HEK293 (cell line): ENCODE measurements at regions not wholly inside any gene's neighbourhood (a gene's known extent, or its start where the extent isn't known, plus 50 kb on each side); places are given as distances from the start of the nearest gene placed in this dataset.

Experiments used
- CTCF ChIA-PET: fragments of 350-600 bp; formaldehyde crosslinking; extraction: SDS; loops from one replicate; lab custom pipeline; 2021; ENCODE audit warnings: antibody characterized with exemption; lab: Yijun Ruan, JAX
- POLR2A ChIA-PET: fragments of 300-600 bp; formaldehyde crosslinking; extraction: SDS; loops from one replicate; lab custom pipeline; 2020; ENCODE audit warnings: antibody characterized with exemption, inconsistent platforms; lab: Yijun Ruan, JAX
- H3K27ac ChIP-seq: fragments of 200-500 bp; sonication (Bioruptor generic); 2 replicates; pipeline ENCODE4 v1.5.1; 2014; ENCODE audit warnings: low read depth, low read length, control low read depth, inconsistent platforms; ENCODE audit errors: extremely low read depth
- H3K36me3 ChIP-seq, 2 experiments: fragments of 200-500 bp in 1 of 2; sonication (Bioruptor generic) in 1 of 2; 1 replicate in 1 of 2; 2 replicates in 1 of 2; pipeline ENCODE4 v1.5.1; 2014 to 2017; ENCODE audit warnings: inconsistent platforms in 2 of 2, low read length in 2 of 2; ENCODE audit not compliant: control insufficient read depth in 2 of 2, insufficient read depth in 1 of 2
- H3K4me1 ChIP-seq: fragments of 200-500 bp; sonication (Bioruptor generic); 2 replicates; pipeline ENCODE4 v1.5.1; 2014; ENCODE audit warnings: mild to moderate bottlenecking, low read length, inconsistent platforms; ENCODE audit not compliant: control insufficient read depth, insufficient read depth
- H3K4me3 ChIP-seq: 2 replicates; pipeline ENCODE4 v1.5.1; 2011; ENCODE audit warnings: low read depth, mild to moderate bottlenecking, control low read depth, low read length, moderate library complexity
- H3K9me3 ChIP-seq: fragments of 200-500 bp; sonication (Bioruptor generic); 2 replicates; pipeline ENCODE4 v1.5.1; 2014; ENCODE audit warnings: low read depth, low read length, inconsistent platforms; ENCODE audit not compliant: control insufficient read depth, insufficient read depth
- HOXA7 ChIP-seq: sonication (generic); formaldehyde crosslinking; IDR thresholded peaks from 2 replicates; pipeline ENCODE4 v1.8.1; 2022; ENCODE audit warnings: missing genetic modification reagents, borderline replicate concordance
- MZF1 ChIP-seq: fragments of 450-650 bp; formaldehyde crosslinking; IDR thresholded peaks from 2 replicates; pipeline ENCODE4 v1.5.1; 2017; ENCODE audit warnings: missing biosample characterization, missing genetic modification characterization, borderline replicate concordance
- SP2 ChIP-seq: fragments of 450-650 bp; formaldehyde crosslinking; IDR thresholded peaks from 2 replicates; pipeline ENCODE4 v1.5.1; 2016; ENCODE audit warnings: missing biosample characterization, missing genetic modification characterization
- ZFP37 ChIP-seq: fragments of 450-650 bp; formaldehyde crosslinking; IDR thresholded peaks from 2 replicates; pipeline ENCODE4 v1.5.1; 2016; ENCODE audit warnings: missing biosample characterization, missing genetic modification characterization
- ZFP41 ChIP-seq: fragments of 450-650 bp; formaldehyde crosslinking; IDR thresholded peaks from 2 replicates; pipeline ENCODE4 v1.5.1; 2016; ENCODE audit warnings: missing biosample characterization, missing genetic modification characterization, borderline replicate concordance
- ZNF114 ChIP-seq: fragments of 450-650 bp; formaldehyde crosslinking; IDR thresholded peaks from 2 replicates; pipeline ENCODE4 v1.5.0; 2017; ENCODE audit warnings: missing biosample characterization, missing genetic modification characterization
- ZNF121 ChIP-seq: fragments of 450-650 bp; formaldehyde crosslinking; IDR thresholded peaks from 2 replicates; pipeline ENCODE4 v1.5.1; 2016; ENCODE audit warnings: missing biosample characterization, missing genetic modification characterization
- ZNF19 ChIP-seq: fragments of 450-650 bp; formaldehyde crosslinking; IDR thresholded peaks from 2 replicates; pipeline ENCODE4; 2016; ENCODE audit warnings: missing biosample characterization, missing genetic modification characterization, low read depth
- ZNF24 ChIP-seq: fragments of 450-650 bp; formaldehyde crosslinking; IDR thresholded peaks from 2 replicates; pipeline ENCODE4 v1.5.1; 2016; ENCODE audit warnings: missing biosample characterization, missing genetic modification characterization
- ZNF266 ChIP-seq: fragments of 450-650 bp; formaldehyde crosslinking; IDR thresholded peaks from 2 replicates; pipeline ENCODE4 v1.5.1; 2016; ENCODE audit warnings: missing biosample characterization, missing genetic modification characterization, low read depth
- ZNF48 ChIP-seq: fragments of 450-650 bp; formaldehyde crosslinking; IDR thresholded peaks from 2 replicates; pipeline ENCODE4 v1.5.1; 2016; ENCODE audit warnings: missing biosample characterization, missing genetic modification characterization
- ZNF560 ChIP-seq: fragments of 450-650 bp; formaldehyde crosslinking; IDR thresholded peaks from 2 replicates; pipeline ENCODE4 v1.5.1; 2017; ENCODE audit warnings: missing biosample characterization, missing genetic modification characterization, borderline replicate concordance
- TF ChIP-seq, protein P1 (sequence below): fragments of 450-650 bp; formaldehyde crosslinking; IDR thresholded peaks from 2 replicates; pipeline ENCODE4 v1.5.1; 2017; ENCODE audit warnings: missing biosample characterization, missing genetic modification characterization
- TF ChIP-seq, protein P2 (sequence below): fragments of 450-650 bp; formaldehyde crosslinking; IDR thresholded peaks from 2 replicates; pipeline ENCODE4 v1.5.1; 2016; ENCODE audit warnings: missing biosample characterization, missing genetic modification characterization
- TF ChIP-seq, protein P3 (sequence below): fragments of 450-650 bp; formaldehyde crosslinking; IDR thresholded peaks from 2 replicates; pipeline ENCODE4 v1.5.1; 2016; ENCODE audit warnings: missing biosample characterization, missing genetic modification characterization
- TF ChIP-seq, protein P4 (sequence below): fragments of 450-650 bp; formaldehyde crosslinking; IDR thresholded peaks from 2 replicates; pipeline ENCODE4 v1.5.1; 2017; ENCODE audit warnings: missing biosample characterization, missing genetic modification characterization
- TF ChIP-seq, protein P5 (sequence below): fragments of 450-650 bp; IDR thresholded peaks from 2 replicates; pipeline ENCODE4 v1.5.1; 2018; ENCODE audit warnings: missing biosample characterization, mild to moderate bottlenecking, missing genetic modification characterization
- TF ChIP-seq, protein P6 (sequence below): fragments of 450-650 bp; IDR thresholded peaks from 2 replicates; pipeline ENCODE4 v1.5.1; 2018; ENCODE audit warnings: missing biosample characterization, missing genetic modification characterization
- TF ChIP-seq, protein P7 (sequence below): fragments of 450-650 bp; formaldehyde crosslinking; IDR thresholded peaks from 2 replicates; pipeline ENCODE4; 2016; ENCODE audit warnings: missing biosample characterization, missing genetic modification characterization
- TF ChIP-seq, protein P8 (sequence below): fragments of 450-650 bp; formaldehyde crosslinking; IDR thresholded peaks from 2 replicates; pipeline ENCODE4 v1.5.1; 2017; ENCODE audit warnings: missing biosample characterization, missing genetic modification characterization

DNA sequence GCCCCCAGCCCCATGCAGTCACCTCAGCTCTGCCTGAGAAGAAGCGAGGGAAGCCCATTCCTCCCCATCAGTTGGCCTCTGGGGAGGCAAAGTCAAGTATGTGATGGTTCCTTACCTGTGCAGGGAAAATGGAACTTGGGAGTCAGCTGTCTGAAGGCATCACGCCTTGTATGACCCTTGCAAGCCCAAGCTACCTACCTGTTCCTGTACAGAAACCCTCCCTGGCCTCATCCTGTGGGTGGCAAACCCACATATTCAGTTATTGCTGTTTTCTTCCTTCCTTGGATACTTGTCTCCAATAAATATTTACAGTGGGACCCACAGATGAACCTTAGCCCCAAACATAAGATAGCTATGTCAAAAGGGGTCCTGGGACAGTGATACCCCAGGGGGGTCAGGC, 92.2 kb upstream of the MLN start:
- Histone ChIP-seq H3K27ac (no peak overlapping the region), H3K9me3 (no peaks in the 10 kb centered on the region), H3K4me3 (no peak overlapping the region), H3K4me1 (no peaks in the 10 kb centered on the region), H3K36me3 (no peaks in the 10 kb centered on the region)
- TF ChIP-seq, protein P1, sequence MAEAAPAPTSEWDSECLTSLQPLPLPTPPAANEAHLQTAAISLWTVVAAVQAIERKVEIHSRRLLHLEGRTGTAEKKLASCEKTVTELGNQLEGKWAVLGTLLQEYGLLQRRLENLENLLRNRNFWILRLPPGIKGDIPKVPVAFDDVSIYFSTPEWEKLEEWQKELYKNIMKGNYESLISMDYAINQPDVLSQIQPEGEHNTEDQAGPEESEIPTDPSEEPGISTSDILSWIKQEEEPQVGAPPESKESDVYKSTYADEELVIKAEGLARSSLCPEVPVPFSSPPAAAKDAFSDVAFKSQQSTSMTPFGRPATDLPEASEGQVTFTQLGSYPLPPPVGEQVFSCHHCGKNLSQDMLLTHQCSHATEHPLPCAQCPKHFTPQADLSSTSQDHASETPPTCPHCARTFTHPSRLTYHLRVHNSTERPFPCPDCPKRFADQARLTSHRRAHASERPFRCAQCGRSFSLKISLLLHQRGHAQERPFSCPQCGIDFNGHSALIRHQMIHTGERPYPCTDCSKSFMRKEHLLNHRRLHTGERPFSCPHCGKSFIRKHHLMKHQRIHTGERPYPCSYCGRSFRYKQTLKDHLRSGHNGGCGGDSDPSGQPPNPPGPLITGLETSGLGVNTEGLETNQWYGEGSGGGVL (tag by site-specific recombination), result no peak
- TF ChIP-seq ZNF121 (tag by site-specific recombination), result no peak
- TF ChIP-seq ZNF114 (tag by site-specific recombination), result no peak
- TF ChIP-seq, protein P2, sequence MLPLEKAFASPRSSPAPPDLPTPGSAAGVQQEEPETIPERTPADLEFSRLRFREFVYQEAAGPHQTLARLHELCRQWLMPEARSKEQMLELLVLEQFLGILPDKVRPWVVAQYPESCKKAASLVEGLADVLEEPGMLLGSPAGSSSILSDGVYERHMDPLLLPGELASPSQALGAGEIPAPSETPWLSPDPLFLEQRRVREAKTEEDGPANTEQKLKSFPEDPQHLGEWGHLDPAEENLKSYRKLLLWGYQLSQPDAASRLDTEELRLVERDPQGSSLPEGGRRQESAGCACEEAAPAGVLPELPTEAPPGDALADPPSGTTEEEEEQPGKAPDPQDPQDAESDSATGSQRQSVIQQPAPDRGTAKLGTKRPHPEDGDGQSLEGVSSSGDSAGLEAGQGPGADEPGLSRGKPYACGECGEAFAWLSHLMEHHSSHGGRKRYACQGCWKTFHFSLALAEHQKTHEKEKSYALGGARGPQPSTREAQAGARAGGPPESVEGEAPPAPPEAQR (tag by site-specific recombination), result no peak
- no peak for TF ChIP-seq ZNF48 (tag by site-specific recombination)
- TF ChIP-seq, protein P3, sequence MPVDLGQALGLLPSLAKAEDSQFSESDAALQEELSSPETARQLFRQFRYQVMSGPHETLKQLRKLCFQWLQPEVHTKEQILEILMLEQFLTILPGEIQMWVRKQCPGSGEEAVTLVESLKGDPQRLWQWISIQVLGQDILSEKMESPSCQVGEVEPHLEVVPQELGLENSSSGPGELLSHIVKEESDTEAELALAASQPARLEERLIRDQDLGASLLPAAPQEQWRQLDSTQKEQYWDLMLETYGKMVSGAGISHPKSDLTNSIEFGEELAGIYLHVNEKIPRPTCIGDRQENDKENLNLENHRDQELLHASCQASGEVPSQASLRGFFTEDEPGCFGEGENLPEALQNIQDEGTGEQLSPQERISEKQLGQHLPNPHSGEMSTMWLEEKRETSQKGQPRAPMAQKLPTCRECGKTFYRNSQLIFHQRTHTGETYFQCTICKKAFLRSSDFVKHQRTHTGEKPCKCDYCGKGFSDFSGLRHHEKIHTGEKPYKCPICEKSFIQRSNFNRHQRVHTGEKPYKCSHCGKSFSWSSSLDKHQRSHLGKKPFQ (tag by site-specific recombination), result no peak
- TF ChIP-seq, protein P4, sequence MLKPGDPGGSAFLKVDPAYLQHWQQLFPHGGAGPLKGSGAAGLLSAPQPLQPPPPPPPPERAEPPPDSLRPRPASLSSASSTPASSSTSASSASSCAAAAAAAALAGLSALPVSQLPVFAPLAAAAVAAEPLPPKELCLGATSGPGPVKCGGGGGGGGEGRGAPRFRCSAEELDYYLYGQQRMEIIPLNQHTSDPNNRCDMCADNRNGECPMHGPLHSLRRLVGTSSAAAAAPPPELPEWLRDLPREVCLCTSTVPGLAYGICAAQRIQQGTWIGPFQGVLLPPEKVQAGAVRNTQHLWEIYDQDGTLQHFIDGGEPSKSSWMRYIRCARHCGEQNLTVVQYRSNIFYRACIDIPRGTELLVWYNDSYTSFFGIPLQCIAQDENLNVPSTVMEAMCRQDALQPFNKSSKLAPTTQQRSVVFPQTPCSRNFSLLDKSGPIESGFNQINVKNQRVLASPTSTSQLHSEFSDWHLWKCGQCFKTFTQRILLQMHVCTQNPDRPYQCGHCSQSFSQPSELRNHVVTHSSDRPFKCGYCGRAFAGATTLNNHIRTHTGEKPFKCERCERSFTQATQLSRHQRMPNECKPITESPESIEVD (tag by site-specific recombination), result no peak
- no peak for TF ChIP-seq ZNF266 (tag by site-specific recombination)
- ChIA-PET POLR2A (no interaction called here), CTCF (interaction anchor here (0.5 kb wide), 1 partner anchor 63 kb away, joined by 5 read pairs; no protein-coding TSS in a partner anchor)

DNA sequence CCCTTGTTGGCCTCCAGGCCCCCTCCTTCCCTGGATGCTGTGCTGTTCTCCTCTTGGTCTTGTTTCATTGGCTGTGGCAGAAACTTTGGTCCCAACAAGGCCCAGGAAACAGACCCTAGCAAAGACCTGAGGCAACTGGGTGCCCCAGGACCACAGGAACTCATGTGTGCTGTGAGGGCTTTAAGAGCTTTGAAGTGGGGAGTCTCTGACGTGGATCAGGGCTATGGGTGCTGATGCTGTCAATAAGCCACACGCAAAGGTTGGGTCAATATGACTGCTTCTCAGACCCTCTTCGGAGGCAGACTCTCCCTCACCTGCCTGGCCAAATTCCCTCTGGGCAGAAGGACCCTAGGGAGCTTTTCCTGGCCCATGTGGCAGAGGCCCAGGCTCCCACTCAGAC, 91.5 kb upstream of the MLN start:
- CTCF ChIA-PET, result no interaction called here
- Histone ChIP-seq H3K36me3 (no peaks in the 10 kb centered on the region), H3K27ac (no peak overlapping the region), H3K9me3 (no peaks in the 10 kb centered on the region), H3K4me3 (no peak overlapping the region), H3K4me1 (no peaks in the 10 kb centered on the region)
- POLR2A ChIA-PET, result interaction anchor here (0.5 kb wide), 1 partner anchor 121 kb away, joined by 3 read pairs; no protein-coding TSS in a partner anchor
- no peak for TF ChIP-seq HOXA7 (CRISPR knock-in tag)
- no peak for TF ChIP-seq ZNF24
- TF ChIP-seq MZF1 (tag by site-specific recombination), result no peak
- no peak for TF ChIP-seq ZNF19 (tag by site-specific recombination)
- TF ChIP-seq, protein P5, sequence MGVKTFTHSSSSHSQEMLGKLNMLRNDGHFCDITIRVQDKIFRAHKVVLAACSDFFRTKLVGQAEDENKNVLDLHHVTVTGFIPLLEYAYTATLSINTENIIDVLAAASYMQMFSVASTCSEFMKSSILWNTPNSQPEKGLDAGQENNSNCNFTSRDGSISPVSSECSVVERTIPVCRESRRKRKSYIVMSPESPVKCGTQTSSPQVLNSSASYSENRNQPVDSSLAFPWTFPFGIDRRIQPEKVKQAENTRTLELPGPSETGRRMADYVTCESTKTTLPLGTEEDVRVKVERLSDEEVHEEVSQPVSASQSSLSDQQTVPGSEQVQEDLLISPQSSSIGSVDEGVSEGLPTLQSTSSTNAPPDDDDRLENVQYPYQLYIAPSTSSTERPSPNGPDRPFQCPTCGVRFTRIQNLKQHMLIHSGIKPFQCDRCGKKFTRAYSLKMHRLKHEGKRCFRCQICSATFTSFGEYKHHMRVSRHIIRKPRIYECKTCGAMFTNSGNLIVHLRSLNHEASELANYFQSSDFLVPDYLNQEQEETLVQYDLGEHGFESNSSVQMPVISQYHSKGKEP (tag by site-specific recombination), result no peak
- TF ChIP-seq ZNF560 (tag by site-specific recombination), result no peak
- TF ChIP-seq, protein P6, sequence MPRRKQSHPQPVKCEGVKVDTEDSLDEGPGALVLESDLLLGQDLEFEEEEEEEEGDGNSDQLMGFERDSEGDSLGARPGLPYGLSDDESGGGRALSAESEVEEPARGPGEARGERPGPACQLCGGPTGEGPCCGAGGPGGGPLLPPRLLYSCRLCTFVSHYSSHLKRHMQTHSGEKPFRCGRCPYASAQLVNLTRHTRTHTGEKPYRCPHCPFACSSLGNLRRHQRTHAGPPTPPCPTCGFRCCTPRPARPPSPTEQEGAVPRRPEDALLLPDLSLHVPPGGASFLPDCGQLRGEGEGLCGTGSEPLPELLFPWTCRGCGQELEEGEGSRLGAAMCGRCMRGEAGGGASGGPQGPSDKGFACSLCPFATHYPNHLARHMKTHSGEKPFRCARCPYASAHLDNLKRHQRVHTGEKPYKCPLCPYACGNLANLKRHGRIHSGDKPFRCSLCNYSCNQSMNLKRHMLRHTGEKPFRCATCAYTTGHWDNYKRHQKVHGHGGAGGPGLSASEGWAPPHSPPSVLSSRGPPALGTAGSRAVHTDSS, result no peak
- TF ChIP-seq, protein P7, sequence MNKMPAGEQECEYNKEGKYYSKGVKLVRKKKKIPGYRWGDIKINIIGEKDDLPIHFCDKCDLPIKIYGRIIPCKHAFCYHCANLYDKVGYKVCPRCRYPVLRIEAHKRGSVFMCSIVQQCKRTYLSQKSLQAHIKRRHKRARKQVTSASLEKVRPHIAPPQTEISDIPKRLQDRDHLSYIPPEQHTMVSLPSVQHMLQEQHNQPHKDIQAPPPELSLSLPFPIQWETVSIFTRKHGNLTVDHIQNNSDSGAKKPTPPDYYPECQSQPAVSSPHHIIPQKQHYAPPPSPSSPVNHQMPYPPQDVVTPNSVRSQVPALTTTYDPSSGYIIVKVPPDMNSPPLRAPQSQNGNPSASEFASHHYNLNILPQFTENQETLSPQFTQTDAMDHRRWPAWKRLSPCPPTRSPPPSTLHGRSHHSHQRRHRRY, result no peak
- TF ChIP-seq, protein P8, sequence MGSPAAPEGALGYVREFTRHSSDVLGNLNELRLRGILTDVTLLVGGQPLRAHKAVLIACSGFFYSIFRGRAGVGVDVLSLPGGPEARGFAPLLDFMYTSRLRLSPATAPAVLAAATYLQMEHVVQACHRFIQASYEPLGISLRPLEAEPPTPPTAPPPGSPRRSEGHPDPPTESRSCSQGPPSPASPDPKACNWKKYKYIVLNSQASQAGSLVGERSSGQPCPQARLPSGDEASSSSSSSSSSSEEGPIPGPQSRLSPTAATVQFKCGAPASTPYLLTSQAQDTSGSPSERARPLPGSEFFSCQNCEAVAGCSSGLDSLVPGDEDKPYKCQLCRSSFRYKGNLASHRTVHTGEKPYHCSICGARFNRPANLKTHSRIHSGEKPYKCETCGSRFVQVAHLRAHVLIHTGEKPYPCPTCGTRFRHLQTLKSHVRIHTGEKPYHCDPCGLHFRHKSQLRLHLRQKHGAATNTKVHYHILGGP, result no peak
- no peak for TF ChIP-seq ZFP41 (tag by site-specific recombination)
- TF ChIP-seq, protein P4 (tag by site-specific recombination), result no peak
- no peak for TF ChIP-seq SP2
- TF ChIP-seq ZFP37 (tag by site-specific recombination), result no peak
